H9 (cell line): ENCODE measurements at regions not wholly inside any gene's neighbourhood (a gene's known extent, or its start where the extent isn't known, plus 50 kb on each side); places are given as distances from the start of the nearest gene placed in this dataset.

Source experiments
- DNase-seq: peaks from one replicate; pipeline ENCODE4 v3.0.0-alpha.2; 2017
- H2AFZ ChIP-seq: one replicate; pipeline ENCODE4 v1.6.1; 2013; ENCODE audit warnings: mild to moderate bottlenecking, low read length, control low read depth, moderate library complexity
- H2AK5ac ChIP-seq: 2 replicates; pipeline ENCODE4 v1.6.1; 2013; ENCODE audit warnings: low read length, control low read depth, mixed read lengths; ENCODE audit not compliant: insufficient read length
- H2BK120ac ChIP-seq: one replicate; pipeline ENCODE4 v1.6.1; 2013; ENCODE audit warnings: low read depth, mild to moderate bottlenecking, low read length, control low read depth, inconsistent platforms; ENCODE audit not compliant: poor library complexity, severe bottlenecking
- H2BK12ac ChIP-seq: 2 replicates; pipeline ENCODE4 v1.6.1; 2013; ENCODE audit warnings: low read length, control low read depth, mixed read lengths, low read depth; ENCODE audit not compliant: insufficient read length
- H2BK15ac ChIP-seq: 2 replicates; pipeline ENCODE4 v1.6.1; 2013; ENCODE audit warnings: low read depth, low read length, control low read depth
- H2BK20ac ChIP-seq: one replicate; pipeline ENCODE4 v1.6.1; 2013; ENCODE audit warnings: low read depth, mild to moderate bottlenecking, low read length, control low read depth, inconsistent platforms; ENCODE audit not compliant: poor library complexity, severe bottlenecking
- H2BK5ac ChIP-seq: 2 replicates; pipeline ENCODE4 v1.6.1; 2013; ENCODE audit warnings: low read length, control low read depth, mixed read lengths; ENCODE audit not compliant: insufficient read length
- H3K14ac ChIP-seq: 2 replicates; pipeline ENCODE4 v1.6.1; 2013; ENCODE audit warnings: low read length, control low read depth; ENCODE audit not compliant: insufficient read depth
- H3K18ac ChIP-seq: 2 replicates; pipeline ENCODE4 v1.6.1; 2013; ENCODE audit warnings: low read depth, mild to moderate bottlenecking, mixed read lengths, low read length, control low read depth; ENCODE audit not compliant: insufficient read length
- H3K23ac ChIP-seq: 2 replicates; pipeline ENCODE4 v1.6.1; 2013; ENCODE audit warnings: low read length, control low read depth, mixed read lengths, low read depth; ENCODE audit not compliant: insufficient read length
- H3K23me2 ChIP-seq: 2 replicates; pipeline ENCODE4 v1.6.1; 2013; ENCODE audit warnings: low read depth, mild to moderate bottlenecking, mixed read lengths, low read length, control low read depth; ENCODE audit not compliant: insufficient read length, poor library complexity, severe bottlenecking
- H3K27ac ChIP-seq: 2 replicates; pipeline ENCODE4 v1.5.1; 2013; ENCODE audit warnings: low read length, control low read depth, mixed read lengths, low read depth; ENCODE audit not compliant: insufficient read length
- H3K27me3 ChIP-seq: 2 replicates; pipeline ENCODE4 v1.6.1; 2013; ENCODE audit warnings: low read length, control low read depth, inconsistent platforms; ENCODE audit not compliant: insufficient read depth
- H3K4ac ChIP-seq: 2 replicates; pipeline ENCODE4 v1.6.1; 2013; ENCODE audit warnings: low read depth, mild to moderate bottlenecking, control low read depth, inconsistent platforms, low read length, moderate library complexity
- H3K4me1 ChIP-seq: 2 replicates; pipeline ENCODE4 v1.6.1; 2013; ENCODE audit warnings: low read length, control low read depth, inconsistent platforms; ENCODE audit not compliant: insufficient read depth
- H3K4me2 ChIP-seq: 2 replicates; pipeline ENCODE4 v1.6.1; 2013; ENCODE audit warnings: low read length, control low read depth, mixed read lengths; ENCODE audit not compliant: insufficient read length, insufficient read depth
- H3K56ac ChIP-seq: 2 replicates; pipeline ENCODE4 v1.6.1; 2013; ENCODE audit warnings: low read depth, mild to moderate bottlenecking, mixed read lengths, low read length, control low read depth; ENCODE audit not compliant: insufficient read length
- H3K79me1 ChIP-seq: 2 replicates; pipeline ENCODE4 v1.6.1; 2013; ENCODE audit warnings: low read depth, mild to moderate bottlenecking, moderate library complexity, low read length, control low read depth, inconsistent platforms; ENCODE audit not compliant: insufficient read depth, poor library complexity, severe bottlenecking
- H3K79me2 ChIP-seq: 2 replicates; pipeline ENCODE4 v1.6.1; 2013; ENCODE audit warnings: low read length, control low read depth, inconsistent platforms; ENCODE audit not compliant: insufficient read depth
- H3K9ac ChIP-seq: 2 replicates; pipeline ENCODE4 v1.6.1; 2013; ENCODE audit warnings: low read length, control low read depth, mixed read lengths; ENCODE audit not compliant: insufficient read length; ENCODE audit errors: extremely low read depth
- H3K9me3 ChIP-seq: one replicate; pipeline ENCODE4 v1.6.1; 2013; ENCODE audit warnings: low read depth, low read length, inconsistent platforms; ENCODE audit not compliant: control insufficient read depth
- H3T11ph ChIP-seq: one replicate; pipeline ENCODE4 v1.6.1; 2013; ENCODE audit warnings: mild to moderate bottlenecking, low read length, control low read depth, inconsistent platforms
- H4K20me1 ChIP-seq: one replicate; pipeline ENCODE4 v1.6.1; 2013; ENCODE audit not compliant: control insufficient read depth, insufficient read length, insufficient read depth
- H4K5ac ChIP-seq: 2 replicates; pipeline ENCODE4 v1.6.1; 2013; ENCODE audit warnings: low read depth, mild to moderate bottlenecking, mixed read lengths, low read length, control low read depth; ENCODE audit not compliant: insufficient read length
- H4K8ac ChIP-seq: replicated peaks from 2 replicates; pipeline ENCODE4 v1.6.1; 2013; ENCODE audit warnings: low read length, control low read depth, mixed read lengths, low read depth; ENCODE audit not compliant: insufficient read length
- H4K91ac ChIP-seq: 2 replicates; pipeline ENCODE4 v1.6.1; 2013; ENCODE audit warnings: low read depth, mild to moderate bottlenecking, moderate library complexity, mixed read lengths, low read length, control low read depth; ENCODE audit not compliant: insufficient read length
- H3K27ac Mint-ChIP-seq, 3 experiments: 2 replicates in 2 of 3; 3 replicates in 1 of 3; pipeline ENCODE4 v1.8.0; 2020 to 2021; ENCODE audit warnings: mixed read lengths in 3 of 3, mild to moderate bottlenecking in 1 of 3, moderate library complexity in 1 of 3
- H3K27me3 Mint-ChIP-seq: 2 replicates; pipeline ENCODE4 v1.8.0; 2021; ENCODE audit warnings: low read depth, mild to moderate bottlenecking, moderate library complexity, mixed read lengths
- H3K36me3 Mint-ChIP-seq, 3 experiments: 2 replicates in 2 of 3; 3 replicates in 1 of 3; pipeline ENCODE4 v1.8.0; 2020 to 2021; ENCODE audit warnings: low read depth in 3 of 3, mixed read lengths in 3 of 3; ENCODE audit not compliant: insufficient read depth in 1 of 3
- H3K4me1 Mint-ChIP-seq, 2 experiments: 2 replicates each; pipeline ENCODE4 v1.8.0; 2020; ENCODE audit warnings: mixed read lengths in 2 of 2
- H3K4me3 Mint-ChIP-seq, 2 experiments: 2 replicates in 1 of 2; 3 replicates in 1 of 2; pipeline ENCODE4 v1.8.0; 2020 to 2021; ENCODE audit warnings: mild to moderate bottlenecking in 2 of 2, mixed read lengths in 2 of 2, moderate library complexity in 1 of 2
- H3K9me3 Mint-ChIP-seq, 2 experiments: 2 replicates in 1 of 2; 3 replicates in 1 of 2; pipeline ENCODE4 v1.8.0; 2020; ENCODE audit warnings: mild to moderate bottlenecking in 2 of 2, mixed read lengths in 2 of 2, moderate library complexity in 1 of 2
- CTCF ChIP-seq: fragments of 200-600 bp; sonication (generic); conservative IDR thresholded peaks from 3 replicates; pipeline ENCODE4 v1.8.0; 2021; ENCODE audit warnings: antibody characterized with exemption, mild to moderate bottlenecking
- WGBS: extraction: QIAGEN DNeasy Blood & Tissue Kit; methylation state at CpG from one replicate; pipeline ENCODE4 v1.1.7; 2013; ENCODE audit warnings: missing lambda C conversion rate, low lambda C conversion rate, mixed read lengths; ENCODE audit not compliant: insufficient read length; ENCODE audit errors: extremely low coverage; 5-methylcytosine and 5-hydroxymethylcytosine counted together

DNA sequence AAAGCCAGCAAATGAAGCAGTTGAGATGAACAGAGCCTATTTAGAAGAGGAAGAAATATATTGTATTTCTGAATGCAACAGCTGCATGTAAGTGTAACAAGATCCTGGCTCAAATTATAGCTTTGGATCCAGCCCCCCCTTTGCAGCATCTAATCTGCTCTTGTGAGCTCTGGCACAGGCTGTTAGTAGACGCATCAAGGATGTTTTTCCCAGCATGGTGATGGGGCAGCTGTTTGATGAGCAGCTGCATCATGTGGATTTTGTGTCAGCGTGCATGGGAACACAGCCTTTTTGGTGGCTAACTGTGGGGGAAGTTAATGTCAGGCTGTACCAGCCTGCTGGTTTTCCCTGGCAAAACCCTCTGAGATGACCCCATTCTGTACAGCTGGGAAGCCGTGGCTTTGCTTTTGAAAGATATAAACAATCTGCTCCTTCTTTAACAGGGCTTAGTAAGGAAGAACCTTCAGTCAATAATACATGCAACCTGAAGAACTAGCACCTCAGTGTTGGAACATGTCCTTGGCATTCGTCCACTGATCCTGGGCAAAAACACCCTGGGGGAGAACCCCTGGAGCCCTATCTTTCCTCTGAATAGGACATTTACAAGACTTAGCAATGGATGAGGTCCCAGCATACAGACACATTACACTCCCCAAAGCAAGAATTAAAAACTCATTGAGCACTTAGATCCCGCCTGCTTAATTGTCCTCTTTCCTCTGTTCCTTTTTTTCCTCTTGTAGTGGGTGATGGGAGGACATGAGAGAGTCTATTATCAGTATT is 70.6 kb downstream of the NPS start:
- WGBS = no CpG with 5 or more reads among the region's 5 CpGs
- Mint-ChIP-seq H3K36me3 (no peaks in the 10 kb centered on the region), H3K27me3 (no peaks in the 10 kb centered on the region; the same call in 1 of the 2 replicates), H3K4me3 (no peak overlapping the region), H3K27ac (no peak overlapping the region), H3K9me3 (peaks cover 4 to 9% of the 10 kb centered on the region in 2 experiments; a peak in 4 of 5 replicates), H3K4me1 (peaks cover 0 to under 1% of the 10 kb centered on the region in 2 experiments; a peak in 2 of 4 replicates)
- Histone ChIP-seq H3K18ac (no peak overlapping the region), H3K9ac (no peak overlapping the region), H2BK120ac (no peak overlapping the region), H3K14ac (no peak overlapping the region), H3T11ph (no peak overlapping the region), H3K79me2 (no peaks in the 10 kb centered on the region), H2BK12ac (no peak overlapping the region), H3K27me3 (no peaks in the 10 kb centered on the region), H2BK20ac (no peak overlapping the region), H3K56ac (no peak overlapping the region), H2AK5ac (no peak overlapping the region), H4K91ac (no peak overlapping the region), H4K20me1 (no peaks in the 10 kb centered on the region), H3K79me1 (no peaks in the 10 kb centered on the region), H2AFZ (no peak overlapping the region), H4K8ac (no peak overlapping the region), H2BK15ac (no peak overlapping the region), H3K23me2 (no peaks in the 10 kb centered on the region), H3K23ac (no peak overlapping the region), H3K4me2 (no peak overlapping the region), H2BK5ac (no peak overlapping the region), H3K4ac (no peak overlapping the region), H3K9me3 (no peaks in the 10 kb centered on the region), H3K27ac (no peak overlapping the region), H4K5ac (no peak overlapping the region), H3K4me1 (peaks cover under 1% of the 10 kb centered on the region; the same call in 1 of the 2 replicates)
- no peak for TF ChIP-seq CTCF
- DNase-seq = no peak
